Colonic mucosa (tissue), 4 donors: ENCODE measurements at regions not wholly inside any gene's neighbourhood (a gene's known extent, or its start where the extent isn't known, plus 50 kb on each side); places are given as distances from the start of the nearest gene placed in this dataset.
"Not testable (repeated sequence)": the region's sequence is repeated elsewhere in the genome, so short reads cannot be mapped to it uniquely, and the experiment has no call there.

Experiments used
- DNase-seq: peaks from one replicate; pipeline ENCODE4 v3.0.0-alpha.2; 2020
- H3K27ac ChIP-seq: fragments of 200-600 bp; one replicate; pipeline ENCODE4 v1.8.0; 2021
- H3K27me3 ChIP-seq: fragments of 200-600 bp; one replicate; pipeline ENCODE4 v1.8.0; 2021
- H3K36me3 ChIP-seq: fragments of 200-600 bp; one replicate; pipeline ENCODE4 v1.8.0; 2021
- H3K4me1 ChIP-seq: fragments of 200-600 bp; one replicate; pipeline ENCODE4 v1.8.0; 2021; ENCODE audit warnings: mild to moderate bottlenecking
- H3K4me3 ChIP-seq: fragments of 200-600 bp; one replicate; pipeline ENCODE4 v1.8.0; 2021
- H3K9ac ChIP-seq, 2 donors: one replicate each; pipeline ENCODE4 v1.7.0; 2013; ENCODE audit warnings: control low read depth in 2 of 2, low read depth in 2 of 2, low read length in 2 of 2
- H3K9me3 ChIP-seq: fragments of 200-600 bp; one replicate; pipeline ENCODE4 v1.8.0; 2021
- intact Hi-C: fragments of 100-400 bp; cut with DNase I; formaldehyde crosslinking; loops from one replicate; pipeline ENCODE4 v1.14.1; 2022
- TF ChIP-seq, protein P1 (sequence below): fragments of 200-600 bp; IDR thresholded peaks from one replicate; pipeline ENCODE4 v1.8.0; 2022; ENCODE audit warnings: antibody characterized with exemption, mild to moderate bottlenecking
- donor health status: healthy.
- donor health status: DM: no; HTN: no; CAD: no.
- donor health status: DM: no; HTN: no; CAD: no.

DNA sequence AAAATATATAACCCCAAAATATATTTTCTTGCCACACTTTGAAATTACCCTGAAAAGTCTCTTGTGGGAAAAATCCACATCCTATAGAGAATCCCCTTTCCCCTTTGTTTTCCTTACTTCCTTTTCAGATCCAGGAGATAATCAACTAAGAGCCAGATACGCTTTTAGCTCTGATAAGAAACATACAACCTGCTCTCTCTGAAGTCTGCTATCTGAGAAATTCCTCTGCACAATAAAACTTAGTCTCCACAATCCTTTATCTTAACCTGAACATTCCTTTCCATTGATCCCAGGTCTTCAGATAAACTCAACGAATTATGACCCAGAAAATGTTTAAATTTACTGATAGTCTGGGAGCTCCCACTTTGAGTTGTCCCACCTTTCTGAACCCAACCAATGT lies 233.4 kb upstream of the SETMAR start:
- DNase-seq: no peak
- Histone ChIP-seq H3K27me3 (no peaks in the 10 kb centered on the region), H3K36me3 (no peaks in the 10 kb centered on the region), H3K27ac (no peak overlapping the region), H3K4me1 (no peaks in the 10 kb centered on the region), H3K4me3 (no peak overlapping the region), H3K9ac (no peak overlapping the region), H3K9me3 (no peaks in the 10 kb centered on the region)
- TF ChIP-seq, protein P1, sequence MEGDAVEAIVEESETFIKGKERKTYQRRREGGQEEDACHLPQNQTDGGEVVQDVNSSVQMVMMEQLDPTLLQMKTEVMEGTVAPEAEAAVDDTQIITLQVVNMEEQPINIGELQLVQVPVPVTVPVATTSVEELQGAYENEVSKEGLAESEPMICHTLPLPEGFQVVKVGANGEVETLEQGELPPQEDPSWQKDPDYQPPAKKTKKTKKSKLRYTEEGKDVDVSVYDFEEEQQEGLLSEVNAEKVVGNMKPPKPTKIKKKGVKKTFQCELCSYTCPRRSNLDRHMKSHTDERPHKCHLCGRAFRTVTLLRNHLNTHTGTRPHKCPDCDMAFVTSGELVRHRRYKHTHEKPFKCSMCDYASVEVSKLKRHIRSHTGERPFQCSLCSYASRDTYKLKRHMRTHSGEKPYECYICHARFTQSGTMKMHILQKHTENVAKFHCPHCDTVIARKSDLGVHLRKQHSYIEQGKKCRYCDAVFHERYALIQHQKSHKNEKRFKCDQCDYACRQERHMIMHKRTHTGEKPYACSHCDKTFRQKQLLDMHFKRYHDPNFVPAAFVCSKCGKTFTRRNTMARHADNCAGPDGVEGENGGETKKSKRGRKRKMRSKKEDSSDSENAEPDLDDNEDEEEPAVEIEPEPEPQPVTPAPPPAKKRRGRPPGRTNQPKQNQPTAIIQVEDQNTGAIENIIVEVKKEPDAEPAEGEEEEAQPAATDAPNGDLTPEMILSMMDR: no peak
- intact Hi-C loops: no loop called here

DNA sequence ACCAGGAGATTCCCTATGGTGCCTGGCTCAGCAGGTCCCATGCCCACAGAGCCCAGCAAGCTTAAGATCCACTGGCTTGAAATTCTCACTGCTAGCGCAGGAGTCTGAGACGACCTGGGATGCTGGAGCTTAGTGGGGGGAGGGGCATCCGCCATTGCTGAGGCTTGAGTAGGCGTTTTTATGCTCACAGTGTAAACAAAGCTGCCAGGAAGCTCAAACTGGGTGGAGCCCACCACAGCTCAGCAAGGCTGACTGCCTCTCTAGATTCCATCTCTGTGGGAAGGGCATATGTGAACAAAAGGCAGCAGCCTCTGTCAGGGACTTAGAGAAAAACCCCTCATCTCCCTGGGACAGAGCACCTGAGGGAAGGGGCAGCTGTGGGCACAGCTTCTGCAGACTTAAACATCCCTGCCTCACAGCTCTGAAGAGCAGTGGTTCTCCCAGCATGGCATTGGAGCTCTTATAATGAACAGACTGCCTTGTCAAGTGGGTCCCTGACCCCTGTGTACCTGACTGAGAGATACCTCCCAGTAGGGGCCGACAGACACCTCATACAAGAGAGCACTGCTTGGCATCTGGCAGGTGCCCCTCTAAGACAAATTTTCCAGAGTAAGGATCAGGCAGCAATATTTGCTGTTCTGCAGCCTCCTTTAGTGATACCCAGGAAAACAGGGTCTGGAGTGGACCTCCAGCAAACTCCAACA lies 231.5 kb upstream of the SETMAR start:
- intact Hi-C loops: no loop called here
- TF ChIP-seq, protein P1: no peak
- no peaks in the 10 kb centered on the region for H3K36me3 ChIP-seq
- H3K4me1 ChIP-seq: no peaks in the 10 kb centered on the region
- peak; percentile 34 for DNase-seq
- no peak overlapping the region for H3K4me3 ChIP-seq
- no peak overlapping the region for H3K9ac ChIP-seq
- H3K27ac ChIP-seq: no peak overlapping the region
- no peaks in the 10 kb centered on the region for H3K27me3 ChIP-seq
- no peaks in the 10 kb centered on the region for H3K9me3 ChIP-seq

DNA sequence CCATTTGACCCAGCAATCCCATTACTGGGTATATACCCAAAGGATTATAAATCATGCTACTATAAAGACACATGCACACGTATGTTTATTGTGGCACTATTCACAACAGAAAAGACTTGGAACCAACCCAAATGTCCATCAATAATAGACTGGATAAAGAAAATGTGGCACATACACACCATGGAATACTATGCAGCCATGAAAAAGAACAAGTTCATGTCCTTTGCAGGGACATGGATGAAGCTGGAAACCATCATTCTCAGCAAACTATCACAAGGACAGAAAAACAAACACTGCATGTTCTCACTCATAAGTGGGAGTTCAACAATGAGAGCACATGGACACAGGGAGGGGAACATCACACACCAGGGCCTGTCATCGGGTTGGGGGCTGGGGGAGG lies 225.9 kb upstream of the SETMAR start:
- H3K4me3 ChIP-seq, H3K36me3 ChIP-seq, H3K27me3 ChIP-seq, DNase-seq, H3K27ac ChIP-seq, H3K9me3 ChIP-seq, H3K4me1 ChIP-seq, H3K9ac ChIP-seq, intact Hi-C loops: not testable (repeated sequence)

DNA sequence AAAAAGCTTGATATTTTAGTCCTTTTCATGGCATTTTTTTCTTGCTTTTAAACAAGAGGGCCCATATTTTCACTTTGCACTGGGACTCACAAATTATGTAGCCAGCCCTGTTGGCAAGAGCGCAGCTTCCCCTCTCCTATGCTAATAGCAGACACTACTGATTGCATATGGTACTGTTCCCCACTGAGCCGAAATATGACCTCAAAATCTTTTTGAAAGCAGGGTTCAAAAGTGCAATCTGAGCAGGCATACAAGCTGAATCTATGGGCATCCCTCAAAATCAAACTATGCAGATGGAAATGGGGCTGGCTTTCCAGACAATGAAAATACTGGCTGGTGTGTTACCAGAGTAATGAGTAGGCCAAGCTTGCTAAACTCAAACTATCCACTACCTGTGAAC lies 225.2 kb upstream of the SETMAR start:
- no peaks in the 10 kb centered on the region for H3K27me3 ChIP-seq
- H3K9ac ChIP-seq: no peak overlapping the region
- no peaks in the 10 kb centered on the region for H3K4me1 ChIP-seq
- DNase-seq: no peak
- TF ChIP-seq, protein P1: no peak
- no peaks in the 10 kb centered on the region for H3K9me3 ChIP-seq
- no peak overlapping the region for H3K27ac ChIP-seq
- H3K4me3 ChIP-seq: no peak overlapping the region
- H3K36me3 ChIP-seq: no peaks in the 10 kb centered on the region
- intact Hi-C loops: no loop called here

DNA sequence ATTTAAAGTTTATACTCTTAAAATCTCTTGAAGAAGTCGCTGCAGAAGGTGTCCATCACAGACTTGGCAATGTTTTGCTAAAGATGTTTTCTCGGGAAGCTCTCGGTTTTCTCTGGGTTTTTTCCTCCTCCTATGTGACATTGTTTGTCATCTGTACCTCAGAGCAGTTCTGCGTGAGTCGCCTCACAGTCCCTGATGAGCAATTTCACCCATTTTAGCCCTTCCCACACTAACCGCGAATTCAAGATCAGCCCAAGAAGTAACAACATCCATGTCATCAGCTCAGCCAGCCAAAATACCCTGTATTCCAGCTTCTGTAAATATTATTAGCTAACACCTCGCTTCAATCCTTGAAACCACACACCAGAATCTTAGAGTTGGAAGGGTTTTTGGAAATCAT lies 224.3 kb upstream of the SETMAR start:
- Histone ChIP-seq H3K27ac (no peak overlapping the region), H3K4me3 (no peak overlapping the region), H3K27me3 (no peaks in the 10 kb centered on the region), H3K36me3 (no peaks in the 10 kb centered on the region), H3K9ac (no peak overlapping the region), H3K4me1 (no peaks in the 10 kb centered on the region), H3K9me3 (no peaks in the 10 kb centered on the region)
- DNase-seq: no peak
- TF ChIP-seq, protein P1: no peak
- intact Hi-C loops: no loop called here

DNA sequence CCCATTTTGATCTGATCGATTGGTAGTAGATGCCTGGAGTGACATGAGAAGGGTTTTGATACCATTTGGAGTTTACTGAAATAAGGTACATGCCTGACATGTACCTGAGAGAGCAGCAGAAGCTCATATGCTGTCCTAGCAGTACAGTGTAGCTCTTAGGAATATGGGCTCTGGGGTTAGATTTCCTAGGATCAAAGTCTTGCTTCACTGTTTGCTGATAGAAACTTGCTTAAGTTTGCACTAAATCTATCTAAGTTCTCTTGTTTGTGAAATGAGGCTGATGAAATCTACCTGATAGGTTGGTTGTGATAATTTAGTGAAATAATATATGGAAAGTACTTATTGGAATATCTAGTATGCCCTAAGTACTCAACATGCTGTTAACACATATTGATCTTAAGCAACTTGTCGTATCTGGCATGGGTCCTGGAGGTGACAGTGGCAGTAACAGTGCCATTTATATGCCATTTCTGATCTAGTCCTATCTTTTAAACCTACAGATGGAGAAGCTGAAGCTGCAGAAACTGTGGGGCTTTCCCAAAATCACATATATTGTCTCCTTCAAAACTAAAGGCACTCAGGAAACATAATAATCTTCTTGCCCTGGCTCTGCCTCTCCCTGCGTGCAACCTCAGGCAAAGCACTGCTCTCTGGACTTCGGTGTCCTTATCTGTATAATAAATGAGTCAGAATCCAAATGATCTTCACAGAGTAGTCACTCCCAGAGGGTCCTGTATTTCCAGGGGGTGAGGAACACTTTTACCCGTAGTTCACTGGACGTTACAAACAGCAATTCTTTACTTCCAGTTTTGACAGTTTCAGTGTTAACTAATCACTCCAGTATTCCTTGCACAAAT lies 223.6 kb upstream of the SETMAR start:
- Histone ChIP-seq H3K9me3 (no peaks in the 10 kb centered on the region), H3K27ac (no peak overlapping the region), H3K27me3 (no peaks in the 10 kb centered on the region), H3K9ac (no peak overlapping the region), H3K36me3 (no peaks in the 10 kb centered on the region), H3K4me3 (no peak overlapping the region), H3K4me1 (no peaks in the 10 kb centered on the region)
- DNase-seq: no peak
- TF ChIP-seq, protein P1: no peak
- intact Hi-C loops: no loop called here
